ENCODE measurements at regions not wholly inside any gene's neighbourhood (a gene's known extent, or its start where the extent isn't known, plus 50 kb on each side); places are given as distances from the start of the nearest gene placed in this dataset.

DNA sequence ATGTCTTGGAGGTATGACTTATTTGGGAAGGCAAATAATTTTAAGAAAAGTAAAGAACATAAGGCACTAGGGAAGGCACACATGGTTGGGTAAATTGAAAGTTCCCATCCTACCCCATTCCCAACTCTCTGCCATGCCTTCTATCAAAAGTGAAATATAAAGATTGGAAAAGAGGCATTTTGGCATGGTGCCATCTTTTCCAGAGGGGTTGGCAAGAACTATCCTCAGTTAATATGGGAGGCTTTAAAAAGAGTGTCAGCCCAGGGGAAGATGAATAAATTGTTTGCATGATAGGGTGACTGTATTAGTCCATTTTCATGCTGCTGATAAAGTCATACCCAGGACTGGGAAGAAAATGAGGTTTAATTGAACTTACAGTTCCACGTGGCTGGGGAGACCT, 150.8 kb upstream of the BOD1L1 start:
- H3K4me1 Mint-ChIP-seq, result peaks cover 8% of the 10 kb centered on the region
- TF ChIP-seq, protein P1, sequence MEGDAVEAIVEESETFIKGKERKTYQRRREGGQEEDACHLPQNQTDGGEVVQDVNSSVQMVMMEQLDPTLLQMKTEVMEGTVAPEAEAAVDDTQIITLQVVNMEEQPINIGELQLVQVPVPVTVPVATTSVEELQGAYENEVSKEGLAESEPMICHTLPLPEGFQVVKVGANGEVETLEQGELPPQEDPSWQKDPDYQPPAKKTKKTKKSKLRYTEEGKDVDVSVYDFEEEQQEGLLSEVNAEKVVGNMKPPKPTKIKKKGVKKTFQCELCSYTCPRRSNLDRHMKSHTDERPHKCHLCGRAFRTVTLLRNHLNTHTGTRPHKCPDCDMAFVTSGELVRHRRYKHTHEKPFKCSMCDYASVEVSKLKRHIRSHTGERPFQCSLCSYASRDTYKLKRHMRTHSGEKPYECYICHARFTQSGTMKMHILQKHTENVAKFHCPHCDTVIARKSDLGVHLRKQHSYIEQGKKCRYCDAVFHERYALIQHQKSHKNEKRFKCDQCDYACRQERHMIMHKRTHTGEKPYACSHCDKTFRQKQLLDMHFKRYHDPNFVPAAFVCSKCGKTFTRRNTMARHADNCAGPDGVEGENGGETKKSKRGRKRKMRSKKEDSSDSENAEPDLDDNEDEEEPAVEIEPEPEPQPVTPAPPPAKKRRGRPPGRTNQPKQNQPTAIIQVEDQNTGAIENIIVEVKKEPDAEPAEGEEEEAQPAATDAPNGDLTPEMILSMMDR (conservative IDR thresholded peaks at IDR 0.05), result no peak
- no peak for DNase-seq (ENCODE audit: low read depth, low spot score)
- H3K36me3 Mint-ChIP-seq (ENCODE audit: low read depth), result peaks cover 2% of the 10 kb centered on the region
- peaks cover 11% of the 10 kb centered on the region for H3K9me3 Mint-ChIP-seq
- no peak overlapping the region for H3K27ac Mint-ChIP-seq (ENCODE audit: unreplicated experiment)
- H3K27me3 Mint-ChIP-seq (ENCODE audit: low read depth), result no peaks in the 10 kb centered on the region
- H3K4me3 Mint-ChIP-seq, result no peak overlapping the region

DNA sequence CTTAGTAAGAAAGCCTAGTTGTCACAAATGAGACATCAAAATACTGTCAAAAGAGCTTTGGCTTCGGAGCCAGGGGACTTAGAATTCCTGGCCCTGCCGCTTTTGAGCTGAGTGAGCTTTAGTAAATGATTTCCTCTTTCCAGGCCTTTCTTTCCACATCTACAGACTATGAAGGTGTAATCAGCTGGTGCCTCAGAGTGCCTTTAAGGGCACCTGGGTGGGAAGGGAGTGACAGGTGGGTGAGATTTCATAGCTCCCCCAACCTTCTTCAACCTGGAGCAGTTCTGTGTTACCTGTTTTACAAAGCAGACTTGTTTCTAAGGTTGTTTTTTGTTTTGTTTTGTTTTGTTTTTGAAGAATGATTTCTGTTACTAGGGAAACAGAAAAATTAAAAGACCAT, 154.7 kb upstream of the BOD1L1 start:
- TF ChIP-seq, protein P1 (conservative IDR thresholded peaks at IDR 0.05), result no peak
- DNase-seq (ENCODE audit: low read depth, low spot score), result no peak
- H3K4me3 Mint-ChIP-seq, result no peak overlapping the region
- H3K27ac Mint-ChIP-seq (ENCODE audit: unreplicated experiment), result no peak overlapping the region
- peaks cover under 1% of the 10 kb centered on the region for H3K9me3 Mint-ChIP-seq
- H3K27me3 Mint-ChIP-seq (ENCODE audit: low read depth), result no peaks in the 10 kb centered on the region
- H3K4me1 Mint-ChIP-seq, result peaks cover 18% of the 10 kb centered on the region
- H3K36me3 Mint-ChIP-seq (ENCODE audit: low read depth), result no peaks in the 10 kb centered on the region

DNA sequence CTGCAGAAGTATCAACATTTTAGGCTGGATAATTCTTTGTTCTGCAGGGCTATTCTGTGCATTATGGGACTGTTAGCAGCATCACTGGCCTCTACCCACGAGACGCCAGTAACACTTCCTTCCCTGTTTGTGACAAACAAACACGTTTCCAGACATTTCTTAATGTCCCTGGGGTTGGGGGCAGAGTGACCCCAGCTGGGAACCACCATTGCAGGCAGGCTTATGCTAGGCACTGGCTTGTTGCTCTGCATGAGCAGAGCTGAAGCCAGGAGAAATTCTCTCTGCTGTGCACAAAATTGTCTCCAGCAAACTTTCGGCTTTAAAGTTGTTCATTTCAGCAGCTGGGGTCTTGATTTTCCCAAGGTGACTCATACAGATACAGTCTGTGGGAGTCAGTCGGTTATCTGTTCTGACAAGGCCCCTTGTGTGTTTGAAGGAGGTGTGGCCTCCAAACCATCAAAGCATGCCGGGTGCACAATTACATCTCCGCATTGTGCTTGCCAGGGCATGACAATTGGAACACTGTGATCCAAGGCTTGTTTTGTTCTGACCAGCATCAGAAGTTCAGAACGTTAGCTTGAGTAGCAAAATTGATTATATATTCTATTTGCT, 156.4 kb upstream of the BOD1L1 start:
- Mint-ChIP-seq H3K9me3 (no peaks in the 10 kb centered on the region), H3K36me3 (ENCODE audit: low read depth) (no peaks in the 10 kb centered on the region), H3K27ac (ENCODE audit: unreplicated experiment) (peak overlapping the region; percentile 73), H3K4me3 (no peak overlapping the region), H3K27me3 (ENCODE audit: low read depth) (no peaks in the 10 kb centered on the region), H3K4me1 (peaks cover 18% of the 10 kb centered on the region)
- TF ChIP-seq, protein P1 (conservative IDR thresholded peaks at IDR 0.05), result no peak
- DNase-seq (ENCODE audit: low read depth, low spot score), result no peak

- Mint-ChIP-seq H3K4me3 (no peak overlapping the region), H3K27me3 (ENCODE audit: low read depth) (no peaks in the 10 kb centered on the region), H3K9me3 (peaks cover 2% of the 10 kb centered on the region), H3K27ac (ENCODE audit: unreplicated experiment) (no peak overlapping the region), H3K36me3 (ENCODE audit: low read depth) (no peaks in the 10 kb centered on the region), H3K4me1 (no peaks in the 10 kb centered on the region)
- TF ChIP-seq, protein P1 (conservative IDR thresholded peaks at IDR 0.05), result no peak
- no peak for DNase-seq (ENCODE audit: low read depth, low spot score)
These were observed 165.6 kb upstream of the BOD1L1 start for GRCh38 chr4:13793020-13793710.

GRCh38 chr4:13794819-13795565, 167.5 kb upstream of the BOD1L1 start:
- Mint-ChIP-seq H3K36me3 (ENCODE audit: low read depth) (no peaks in the 10 kb centered on the region), H3K4me3 (no peak overlapping the region), H3K4me1 (no peaks in the 10 kb centered on the region), H3K27me3 (ENCODE audit: low read depth) (no peaks in the 10 kb centered on the region), H3K27ac (ENCODE audit: unreplicated experiment) (no peak overlapping the region), H3K9me3 (peaks cover 3% of the 10 kb centered on the region)
- no peak for DNase-seq (ENCODE audit: low read depth, low spot score)
- TF ChIP-seq, protein P1 (conservative IDR thresholded peaks at IDR 0.05), result no peak
